ENCODE measurements at regions not wholly inside any gene's neighbourhood (a gene's known extent, or its start where the extent isn't known, plus 50 kb on each side); places are given as distances from the start of the nearest gene placed in this dataset.

DNA sequence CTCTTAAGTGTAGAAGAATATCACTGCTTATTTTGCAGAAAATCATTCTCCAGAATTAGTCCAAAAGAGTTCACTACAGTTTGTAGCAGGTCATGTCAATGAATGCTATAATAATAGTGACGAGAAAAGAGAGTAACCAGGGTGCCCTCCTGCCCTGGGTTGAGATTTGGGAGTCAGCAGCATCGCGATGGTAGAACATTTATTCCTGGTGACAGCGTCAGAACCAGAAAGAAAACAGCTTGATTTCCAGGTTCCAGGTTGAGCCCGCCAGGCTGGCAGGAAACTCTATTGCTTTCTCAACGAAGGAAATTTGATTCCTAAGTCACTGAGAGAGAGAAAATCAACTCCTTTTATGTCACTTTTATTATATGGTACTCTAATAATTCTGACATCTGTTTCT, 550.3 kb downstream of the QKI start:
- no peak overlapping the region for H3K4me3 ChIP-seq (replicated peaks; ENCODE audit: low read depth, low read length)
- DNase-seq (ENCODE audit: low read depth) = no peak
- TF ChIP-seq, protein P1, sequence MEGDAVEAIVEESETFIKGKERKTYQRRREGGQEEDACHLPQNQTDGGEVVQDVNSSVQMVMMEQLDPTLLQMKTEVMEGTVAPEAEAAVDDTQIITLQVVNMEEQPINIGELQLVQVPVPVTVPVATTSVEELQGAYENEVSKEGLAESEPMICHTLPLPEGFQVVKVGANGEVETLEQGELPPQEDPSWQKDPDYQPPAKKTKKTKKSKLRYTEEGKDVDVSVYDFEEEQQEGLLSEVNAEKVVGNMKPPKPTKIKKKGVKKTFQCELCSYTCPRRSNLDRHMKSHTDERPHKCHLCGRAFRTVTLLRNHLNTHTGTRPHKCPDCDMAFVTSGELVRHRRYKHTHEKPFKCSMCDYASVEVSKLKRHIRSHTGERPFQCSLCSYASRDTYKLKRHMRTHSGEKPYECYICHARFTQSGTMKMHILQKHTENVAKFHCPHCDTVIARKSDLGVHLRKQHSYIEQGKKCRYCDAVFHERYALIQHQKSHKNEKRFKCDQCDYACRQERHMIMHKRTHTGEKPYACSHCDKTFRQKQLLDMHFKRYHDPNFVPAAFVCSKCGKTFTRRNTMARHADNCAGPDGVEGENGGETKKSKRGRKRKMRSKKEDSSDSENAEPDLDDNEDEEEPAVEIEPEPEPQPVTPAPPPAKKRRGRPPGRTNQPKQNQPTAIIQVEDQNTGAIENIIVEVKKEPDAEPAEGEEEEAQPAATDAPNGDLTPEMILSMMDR (IDR thresholded peaks at IDR 0.05; ENCODE audit: low read length, missing control alignments) = no peak

DNA sequence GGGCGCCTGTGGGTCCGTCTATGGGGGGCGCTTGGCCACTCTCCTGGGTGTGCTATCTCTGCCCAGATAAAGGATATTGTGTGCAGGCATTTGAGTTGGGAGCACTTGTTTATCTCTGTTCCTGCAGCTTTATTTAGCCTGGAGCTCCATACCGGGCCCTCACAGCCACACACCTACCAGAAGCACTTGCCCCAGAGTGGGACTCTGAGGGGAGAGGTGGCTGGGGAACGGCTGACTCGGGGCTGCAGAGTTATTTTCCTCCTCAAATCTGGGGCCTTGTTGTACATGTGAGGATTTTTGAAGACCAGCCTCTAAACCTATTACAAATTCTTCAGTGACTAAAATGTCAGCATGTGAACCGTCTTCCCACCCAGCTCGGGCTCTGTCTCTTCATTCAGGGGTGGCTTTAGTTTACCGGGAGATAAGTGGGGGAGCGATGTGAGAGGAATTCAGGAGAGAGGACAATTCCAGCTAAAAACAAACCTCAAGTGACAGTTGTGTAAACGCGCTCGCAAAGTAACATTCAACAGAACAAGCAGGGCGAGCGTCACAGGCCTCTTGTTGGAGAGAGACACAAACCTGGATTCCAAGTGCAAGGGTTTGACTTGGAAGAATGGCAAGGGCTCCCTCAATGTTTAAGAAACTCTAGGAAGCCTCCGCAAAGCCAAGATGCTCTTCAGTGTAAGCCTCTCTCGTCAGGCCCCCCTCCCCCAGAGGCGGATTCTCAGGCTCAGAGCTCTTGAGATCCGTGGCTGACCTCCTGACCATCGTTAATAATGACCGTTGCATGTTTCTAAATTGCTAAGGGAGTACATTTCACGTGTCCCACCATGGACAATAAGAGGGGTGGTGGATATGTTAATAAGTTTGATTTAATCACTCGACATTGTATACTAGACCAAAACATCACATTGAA, 548.9 kb downstream of the QKI start:
- DNase-seq (ENCODE audit: low read depth) = no peak
- TF ChIP-seq, protein P1 (IDR thresholded peaks at IDR 0.05; ENCODE audit: low read length, missing control alignments) = no peak
- H3K4me3 ChIP-seq (replicated peaks; ENCODE audit: low read depth, low read length) = no peak overlapping the region

DNA sequence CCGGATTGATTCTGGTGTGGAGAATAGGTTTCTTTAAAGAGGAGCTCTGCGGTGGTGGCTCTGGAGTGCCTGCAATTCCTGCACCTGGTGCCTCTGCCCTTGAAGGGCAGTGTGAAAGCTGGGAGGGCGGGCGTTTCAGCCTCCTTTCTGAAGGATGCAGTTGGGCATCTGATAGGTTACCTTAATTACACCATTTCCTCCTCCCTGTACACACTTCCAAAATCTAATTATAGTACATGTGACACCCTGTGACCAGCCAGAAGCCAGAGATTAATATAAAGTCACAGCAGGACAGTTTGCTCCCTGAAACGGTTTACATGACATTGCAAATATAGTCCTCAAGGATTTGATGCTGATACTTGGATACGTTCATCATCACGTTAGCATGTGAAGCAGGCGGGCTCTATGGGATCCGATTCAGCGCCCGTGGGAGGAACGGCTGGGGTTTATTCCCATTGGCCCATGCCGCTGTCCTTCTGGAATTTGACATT, 548.2 kb downstream of the QKI start:
- TF ChIP-seq, protein P1 (IDR thresholded peaks at IDR 0.05; ENCODE audit: low read length, missing control alignments) = no peak
- H3K4me3 ChIP-seq (replicated peaks; ENCODE audit: low read depth, low read length) = no peak overlapping the region

DNA sequence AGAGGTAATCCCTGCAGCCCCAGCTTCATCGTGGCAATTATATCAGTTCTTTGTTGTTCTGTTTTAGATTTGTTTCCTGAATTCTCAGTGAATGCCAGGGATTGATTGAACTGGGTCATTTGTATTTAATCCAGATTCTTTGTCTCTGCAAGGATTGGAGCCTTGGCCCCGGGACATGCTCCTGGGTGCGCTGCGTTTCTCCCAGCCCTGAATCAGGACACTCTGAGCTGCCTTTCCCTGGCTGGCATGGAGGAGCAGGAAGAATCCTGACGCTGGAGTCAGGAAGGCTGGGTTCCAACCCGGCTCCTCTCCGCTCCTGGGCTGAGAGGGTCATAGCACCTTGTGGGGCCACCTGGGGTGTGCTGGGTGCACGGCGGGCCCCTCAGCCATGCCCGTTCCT, 545.6 kb downstream of the QKI start:
- DNase-seq (ENCODE audit: low read depth) = no peak
- H3K4me3 ChIP-seq (replicated peaks; ENCODE audit: low read depth, low read length) = no peak overlapping the region
- TF ChIP-seq, protein P1 (IDR thresholded peaks at IDR 0.05; ENCODE audit: low read length, missing control alignments) = no peak

More for the DNA sequence above, 548.2 kb downstream of the QKI start:
- no peak for DNase-seq (ENCODE audit: low read depth)

DNA sequence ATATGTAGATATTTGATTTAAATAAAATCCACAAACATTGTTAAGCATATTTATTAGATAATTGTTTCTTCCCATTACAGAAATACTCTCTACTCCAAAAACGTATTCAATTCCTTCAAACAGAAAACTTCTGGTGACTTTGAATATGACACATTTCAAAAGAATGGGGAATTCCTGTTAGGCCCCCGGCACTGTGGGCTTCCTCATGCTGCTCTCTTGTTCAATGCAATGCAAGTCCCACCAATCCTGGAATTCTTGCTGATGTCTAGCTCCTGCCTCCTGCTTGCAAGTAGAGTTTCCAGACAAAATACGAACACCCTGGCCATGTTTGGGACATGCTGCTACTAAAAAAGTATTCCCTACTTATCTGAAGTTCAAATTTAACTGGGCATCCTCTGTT, 544.1 kb downstream of the QKI start:
- peak; percentile 29 for DNase-seq (ENCODE audit: low read depth)

DNA sequence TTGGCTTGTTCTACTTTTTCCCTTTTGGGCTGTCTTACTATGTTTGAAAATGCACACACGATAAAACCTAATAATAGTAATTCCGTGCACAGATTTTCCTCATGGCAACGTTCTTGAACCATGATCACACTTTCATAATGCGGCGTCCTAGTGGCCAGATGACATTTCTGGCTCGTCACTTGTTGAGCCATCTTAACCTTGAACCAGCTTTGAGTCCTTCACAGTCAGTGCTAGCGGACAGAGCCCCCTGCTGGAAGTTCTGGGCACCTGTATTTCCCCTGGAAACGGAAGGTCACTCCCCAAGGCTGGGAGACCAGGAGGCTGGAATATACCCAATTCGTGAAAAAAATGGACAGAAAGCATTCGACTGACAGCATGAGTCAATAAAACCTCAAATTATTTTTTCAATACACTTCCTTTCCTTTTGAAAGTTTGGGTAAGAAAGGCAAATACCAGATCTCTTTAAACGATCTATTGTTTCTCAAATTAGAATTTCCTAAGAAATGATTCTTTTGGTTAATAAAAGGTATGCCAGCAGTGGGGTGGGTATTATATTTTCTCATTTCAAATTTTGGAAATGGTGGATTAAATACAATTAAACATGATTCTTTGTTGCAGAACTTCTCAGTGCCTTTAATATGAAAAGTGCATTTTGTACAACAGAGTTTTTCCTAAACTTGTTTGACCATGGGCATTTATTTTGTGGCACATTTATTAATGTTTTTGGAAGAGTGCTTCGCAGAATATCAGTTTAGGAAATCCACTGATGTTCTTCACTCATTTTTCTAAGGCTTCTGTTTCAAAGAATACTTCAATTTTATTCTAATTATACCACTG, 542.3 kb downstream of the QKI start:
- DNase-seq (ENCODE audit: low read depth) = peak; percentile 82
- no peak overlapping the region for H3K4me3 ChIP-seq (replicated peaks; ENCODE audit: low read depth, low read length)
- TF ChIP-seq, protein P1 (IDR thresholded peaks at IDR 0.05; ENCODE audit: low read length, missing control alignments) = peak; percentile 94

More for the DNA sequence above, 544.1 kb downstream of the QKI start:
- TF ChIP-seq, protein P1 (IDR thresholded peaks at IDR 0.05; ENCODE audit: low read length, missing control alignments) = no peak
- no peak overlapping the region for H3K4me3 ChIP-seq (replicated peaks; ENCODE audit: low read depth, low read length)
